Mammary epithelial cell (primary cell): ENCODE measurements at regions not wholly inside any gene's neighbourhood (a gene's known extent, or its start where the extent isn't known, plus 50 kb on each side); places are given as distances from the start of the nearest gene placed in this dataset.

Experiments used
- EZH2 ChIP-seq: IDR thresholded peaks from 2 replicates; pipeline ENCODE4 v1.6.1; 2012; ENCODE audit warnings: low read length, inconsistent platforms, borderline replicate concordance
- TF ChIP-seq, protein P1 (sequence below), 2 donors: IDR thresholded peaks in 1 of 2; conservative IDR thresholded peaks in 1 of 2; 2 replicates each; pipeline ENCODE4 v1.5.1; 2011 to 2012; ENCODE audit warnings: inconsistent platforms in 2 of 2, low read length in 2 of 2, mild to moderate bottlenecking in 2 of 2, control low read depth in 1 of 2, low read depth in 1 of 2; ENCODE audit not compliant: insufficient read depth in 1 of 2; ENCODE audit errors: extremely low read depth in 1 of 2

DNA sequence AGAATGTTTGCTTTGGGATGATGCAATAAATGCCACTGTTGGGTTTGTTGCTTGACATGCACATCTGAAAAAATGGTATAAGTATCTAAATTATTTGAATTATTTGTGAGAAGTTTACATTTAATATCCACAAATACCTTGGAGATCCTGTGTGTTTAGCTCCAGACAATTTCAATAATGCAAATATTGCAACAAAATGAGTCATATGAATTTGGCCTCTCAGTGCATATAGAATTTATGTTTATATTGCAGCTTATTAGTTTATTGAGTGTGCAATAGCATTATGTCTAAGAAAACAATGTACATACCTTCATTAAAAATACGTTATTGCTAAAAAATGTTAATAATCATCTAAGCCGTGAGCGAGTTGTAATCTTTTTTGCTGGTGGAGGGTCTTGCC lies 153.3 kb downstream of the FSCB start:
- TF ChIP-seq EZH2, result no peak
- TF ChIP-seq, protein P1, sequence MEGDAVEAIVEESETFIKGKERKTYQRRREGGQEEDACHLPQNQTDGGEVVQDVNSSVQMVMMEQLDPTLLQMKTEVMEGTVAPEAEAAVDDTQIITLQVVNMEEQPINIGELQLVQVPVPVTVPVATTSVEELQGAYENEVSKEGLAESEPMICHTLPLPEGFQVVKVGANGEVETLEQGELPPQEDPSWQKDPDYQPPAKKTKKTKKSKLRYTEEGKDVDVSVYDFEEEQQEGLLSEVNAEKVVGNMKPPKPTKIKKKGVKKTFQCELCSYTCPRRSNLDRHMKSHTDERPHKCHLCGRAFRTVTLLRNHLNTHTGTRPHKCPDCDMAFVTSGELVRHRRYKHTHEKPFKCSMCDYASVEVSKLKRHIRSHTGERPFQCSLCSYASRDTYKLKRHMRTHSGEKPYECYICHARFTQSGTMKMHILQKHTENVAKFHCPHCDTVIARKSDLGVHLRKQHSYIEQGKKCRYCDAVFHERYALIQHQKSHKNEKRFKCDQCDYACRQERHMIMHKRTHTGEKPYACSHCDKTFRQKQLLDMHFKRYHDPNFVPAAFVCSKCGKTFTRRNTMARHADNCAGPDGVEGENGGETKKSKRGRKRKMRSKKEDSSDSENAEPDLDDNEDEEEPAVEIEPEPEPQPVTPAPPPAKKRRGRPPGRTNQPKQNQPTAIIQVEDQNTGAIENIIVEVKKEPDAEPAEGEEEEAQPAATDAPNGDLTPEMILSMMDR (conservative IDR thresholded peaks at IDR 0.05 in 1 of 2, IDR thresholded peaks at IDR 0.05 in 1 of 2; ENCODE audit: extremely low read depth in 1 of 2, insufficient read depth in 1 of 2, low read depth in 1 of 2, low read length in 2 of 2), result no peak
